WTC11 (cell line): ENCODE measurements at regions not wholly inside any gene's neighbourhood (a gene's known extent, or its start where the extent isn't known, plus 50 kb on each side); places are given as distances from the start of the nearest gene placed in this dataset.

Experiments
- FOXK1 ChIP-seq: sonication (generic); formaldehyde crosslinking; IDR thresholded peaks from 2 replicates; pipeline ENCODE4 v1.8.0; 2022; ENCODE audit warnings: mild to moderate bottlenecking, moderate library complexity, missing genetic modification reagents
- GRHL2 ChIP-seq: fragments of 250-450 bp; sonication (Bioruptor Pico); IDR thresholded peaks from 2 replicates; pipeline ENCODE4 v1.8.0; 2022; ENCODE audit warnings: mild to moderate bottlenecking, moderate library complexity; ENCODE audit not compliant: insufficient replicate concordance, severe bottlenecking
- NR1H2 ChIP-seq: sonication (generic); formaldehyde crosslinking; IDR thresholded peaks from 2 replicates; pipeline ENCODE4 v1.9.0; 2021; ENCODE audit warnings: mild to moderate bottlenecking, moderate library complexity, missing genetic modification reagents
- NR2C2 ChIP-seq: sonication (generic); formaldehyde crosslinking; IDR thresholded peaks from 2 replicates; pipeline ENCODE4 v1.8.0; 2022; ENCODE audit warnings: mild to moderate bottlenecking, missing genetic modification reagents
- ZBTB21 ChIP-seq: sonication (generic); formaldehyde crosslinking; IDR thresholded peaks from 2 replicates; pipeline ENCODE4 v1.8.1; 2023; ENCODE audit warnings: mild to moderate bottlenecking, missing genetic modification reagents, borderline replicate concordance
- ZNF263 ChIP-seq: sonication (generic); formaldehyde crosslinking; IDR thresholded peaks from 2 replicates; pipeline ENCODE4 v1.8.1; 2022; ENCODE audit warnings: low read depth, mild to moderate bottlenecking, moderate library complexity, missing genetic modification reagents
- ZNF423 ChIP-seq: fragments of 250-450 bp; sonication (Bioruptor Pico); IDR thresholded peaks from 2 replicates; pipeline ENCODE4 v2.1.2; 2022; ENCODE audit warnings: mild to moderate bottlenecking, moderate library complexity
- TF ChIP-seq, protein P1 (sequence below): fragments of 200-600 bp; IDR thresholded peaks from 2 replicates; pipeline ENCODE4 v1.8.0; 2022; ENCODE audit warnings: antibody characterized with exemption
- TF ChIP-seq, protein P2 (sequence below): sonication (generic); formaldehyde crosslinking; IDR thresholded peaks from 2 replicates; pipeline ENCODE4 v1.8.0; 2023; ENCODE audit warnings: missing genetic modification reagents, mild to moderate bottlenecking, borderline replicate concordance
- TF ChIP-seq, protein P3 (sequence below): sonication (generic); formaldehyde crosslinking; IDR thresholded peaks from 2 replicates; pipeline ENCODE4 v1.8.1; 2022; ENCODE audit warnings: mild to moderate bottlenecking, moderate library complexity, missing genetic modification reagents
- TF ChIP-seq, protein P4 (sequence below): sonication (generic); formaldehyde crosslinking; IDR thresholded peaks from 2 replicates; pipeline ENCODE4 v1.8.1; 2023; ENCODE audit warnings: mild to moderate bottlenecking, missing genetic modification reagents
- TF ChIP-seq, protein P5 (sequence below): sonication (generic); formaldehyde crosslinking; IDR thresholded peaks from 2 replicates; pipeline ENCODE4 v1.8.1; 2022; ENCODE audit warnings: low read depth, mild to moderate bottlenecking, moderate library complexity, missing genetic modification reagents, borderline replicate concordance
- TF ChIP-seq, protein P6 (sequence below): sonication (generic); formaldehyde crosslinking; IDR thresholded peaks from 2 replicates; pipeline ENCODE4 v1.8.1; 2023; ENCODE audit warnings: mild to moderate bottlenecking, missing genetic modification reagents, moderate library complexity

DNA sequence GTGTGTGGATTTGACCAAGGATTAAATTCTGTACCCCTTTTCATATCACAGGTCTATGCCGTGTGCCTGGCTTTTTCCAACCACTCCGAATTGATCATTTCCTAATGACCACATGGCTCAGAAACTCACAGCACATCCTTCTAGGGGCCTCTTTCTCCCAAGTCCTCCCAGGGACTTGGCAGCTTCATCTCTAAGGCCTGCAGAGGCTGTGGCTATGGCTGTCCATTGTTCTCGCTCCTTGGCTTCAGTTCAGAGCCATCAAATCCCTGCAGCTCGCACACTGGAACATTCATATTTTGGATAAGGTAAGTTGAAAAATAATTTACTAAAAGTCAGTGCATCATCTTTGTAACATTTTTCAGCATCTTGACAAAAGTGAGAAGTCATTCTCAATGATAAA, 497.2 kb upstream of the CDH4 start:
- no peak for TF ChIP-seq NR2C2 (CRISPR knock-in tag)
- TF ChIP-seq, protein P1, sequence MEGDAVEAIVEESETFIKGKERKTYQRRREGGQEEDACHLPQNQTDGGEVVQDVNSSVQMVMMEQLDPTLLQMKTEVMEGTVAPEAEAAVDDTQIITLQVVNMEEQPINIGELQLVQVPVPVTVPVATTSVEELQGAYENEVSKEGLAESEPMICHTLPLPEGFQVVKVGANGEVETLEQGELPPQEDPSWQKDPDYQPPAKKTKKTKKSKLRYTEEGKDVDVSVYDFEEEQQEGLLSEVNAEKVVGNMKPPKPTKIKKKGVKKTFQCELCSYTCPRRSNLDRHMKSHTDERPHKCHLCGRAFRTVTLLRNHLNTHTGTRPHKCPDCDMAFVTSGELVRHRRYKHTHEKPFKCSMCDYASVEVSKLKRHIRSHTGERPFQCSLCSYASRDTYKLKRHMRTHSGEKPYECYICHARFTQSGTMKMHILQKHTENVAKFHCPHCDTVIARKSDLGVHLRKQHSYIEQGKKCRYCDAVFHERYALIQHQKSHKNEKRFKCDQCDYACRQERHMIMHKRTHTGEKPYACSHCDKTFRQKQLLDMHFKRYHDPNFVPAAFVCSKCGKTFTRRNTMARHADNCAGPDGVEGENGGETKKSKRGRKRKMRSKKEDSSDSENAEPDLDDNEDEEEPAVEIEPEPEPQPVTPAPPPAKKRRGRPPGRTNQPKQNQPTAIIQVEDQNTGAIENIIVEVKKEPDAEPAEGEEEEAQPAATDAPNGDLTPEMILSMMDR = no peak
- TF ChIP-seq GRHL2 (CRISPR knock-in tag) = no peak
- TF ChIP-seq, protein P2, sequence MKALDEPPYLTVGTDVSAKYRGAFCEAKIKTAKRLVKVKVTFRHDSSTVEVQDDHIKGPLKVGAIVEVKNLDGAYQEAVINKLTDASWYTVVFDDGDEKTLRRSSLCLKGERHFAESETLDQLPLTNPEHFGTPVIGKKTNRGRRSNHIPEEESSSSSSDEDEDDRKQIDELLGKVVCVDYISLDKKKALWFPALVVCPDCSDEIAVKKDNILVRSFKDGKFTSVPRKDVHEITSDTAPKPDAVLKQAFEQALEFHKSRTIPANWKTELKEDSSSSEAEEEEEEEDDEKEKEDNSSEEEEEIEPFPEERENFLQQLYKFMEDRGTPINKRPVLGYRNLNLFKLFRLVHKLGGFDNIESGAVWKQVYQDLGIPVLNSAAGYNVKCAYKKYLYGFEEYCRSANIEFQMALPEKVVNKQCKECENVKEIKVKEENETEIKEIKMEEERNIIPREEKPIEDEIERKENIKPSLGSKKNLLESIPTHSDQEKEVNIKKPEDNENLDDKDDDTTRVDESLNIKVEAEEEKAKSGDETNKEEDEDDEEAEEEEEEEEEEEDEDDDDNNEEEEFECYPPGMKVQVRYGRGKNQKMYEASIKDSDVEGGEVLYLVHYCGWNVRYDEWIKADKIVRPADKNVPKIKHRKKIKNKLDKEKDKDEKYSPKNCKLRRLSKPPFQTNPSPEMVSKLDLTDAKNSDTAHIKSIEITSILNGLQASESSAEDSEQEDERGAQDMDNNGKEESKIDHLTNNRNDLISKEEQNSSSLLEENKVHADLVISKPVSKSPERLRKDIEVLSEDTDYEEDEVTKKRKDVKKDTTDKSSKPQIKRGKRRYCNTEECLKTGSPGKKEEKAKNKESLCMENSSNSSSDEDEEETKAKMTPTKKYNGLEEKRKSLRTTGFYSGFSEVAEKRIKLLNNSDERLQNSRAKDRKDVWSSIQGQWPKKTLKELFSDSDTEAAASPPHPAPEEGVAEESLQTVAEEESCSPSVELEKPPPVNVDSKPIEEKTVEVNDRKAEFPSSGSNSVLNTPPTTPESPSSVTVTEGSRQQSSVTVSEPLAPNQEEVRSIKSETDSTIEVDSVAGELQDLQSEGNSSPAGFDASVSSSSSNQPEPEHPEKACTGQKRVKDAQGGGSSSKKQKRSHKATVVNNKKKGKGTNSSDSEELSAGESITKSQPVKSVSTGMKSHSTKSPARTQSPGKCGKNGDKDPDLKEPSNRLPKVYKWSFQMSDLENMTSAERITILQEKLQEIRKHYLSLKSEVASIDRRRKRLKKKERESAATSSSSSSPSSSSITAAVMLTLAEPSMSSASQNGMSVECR (CRISPR knock-in tag) = no peak
- TF ChIP-seq ZNF423 (CRISPR knock-in tag) = no peak
- TF ChIP-seq, protein P3, sequence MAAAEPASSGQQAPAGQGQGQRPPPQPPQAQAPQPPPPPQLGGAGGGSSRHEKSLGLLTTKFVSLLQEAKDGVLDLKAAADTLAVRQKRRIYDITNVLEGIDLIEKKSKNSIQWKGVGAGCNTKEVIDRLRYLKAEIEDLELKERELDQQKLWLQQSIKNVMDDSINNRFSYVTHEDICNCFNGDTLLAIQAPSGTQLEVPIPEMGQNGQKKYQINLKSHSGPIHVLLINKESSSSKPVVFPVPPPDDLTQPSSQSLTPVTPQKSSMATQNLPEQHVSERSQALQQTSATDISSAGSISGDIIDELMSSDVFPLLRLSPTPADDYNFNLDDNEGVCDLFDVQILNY = no peak
- TF ChIP-seq ZNF263 = no peak
- TF ChIP-seq NR1H2 = no peak
- TF ChIP-seq, protein P4, sequence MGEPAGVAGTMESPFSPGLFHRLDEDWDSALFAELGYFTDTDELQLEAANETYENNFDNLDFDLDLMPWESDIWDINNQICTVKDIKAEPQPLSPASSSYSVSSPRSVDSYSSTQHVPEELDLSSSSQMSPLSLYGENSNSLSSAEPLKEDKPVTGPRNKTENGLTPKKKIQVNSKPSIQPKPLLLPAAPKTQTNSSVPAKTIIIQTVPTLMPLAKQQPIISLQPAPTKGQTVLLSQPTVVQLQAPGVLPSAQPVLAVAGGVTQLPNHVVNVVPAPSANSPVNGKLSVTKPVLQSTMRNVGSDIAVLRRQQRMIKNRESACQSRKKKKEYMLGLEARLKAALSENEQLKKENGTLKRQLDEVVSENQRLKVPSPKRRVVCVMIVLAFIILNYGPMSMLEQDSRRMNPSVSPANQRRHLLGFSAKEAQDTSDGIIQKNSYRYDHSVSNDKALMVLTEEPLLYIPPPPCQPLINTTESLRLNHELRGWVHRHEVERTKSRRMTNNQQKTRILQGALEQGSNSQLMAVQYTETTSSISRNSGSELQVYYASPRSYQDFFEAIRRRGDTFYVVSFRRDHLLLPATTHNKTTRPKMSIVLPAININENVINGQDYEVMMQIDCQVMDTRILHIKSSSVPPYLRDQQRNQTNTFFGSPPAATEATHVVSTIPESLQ = no peak
- TF ChIP-seq, protein P5, sequence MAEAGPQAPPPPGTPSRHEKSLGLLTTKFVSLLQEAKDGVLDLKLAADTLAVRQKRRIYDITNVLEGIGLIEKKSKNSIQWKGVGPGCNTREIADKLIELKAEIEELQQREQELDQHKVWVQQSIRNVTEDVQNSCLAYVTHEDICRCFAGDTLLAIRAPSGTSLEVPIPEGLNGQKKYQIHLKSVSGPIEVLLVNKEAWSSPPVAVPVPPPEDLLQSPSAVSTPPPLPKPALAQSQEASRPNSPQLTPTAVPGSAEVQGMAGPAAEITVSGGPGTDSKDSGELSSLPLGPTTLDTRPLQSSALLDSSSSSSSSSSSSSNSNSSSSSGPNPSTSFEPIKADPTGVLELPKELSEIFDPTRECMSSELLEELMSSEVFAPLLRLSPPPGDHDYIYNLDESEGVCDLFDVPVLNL (CRISPR knock-in tag) = no peak
- TF ChIP-seq ZBTB21 (CRISPR knock-in tag) = no peak
- TF ChIP-seq, protein P6, sequence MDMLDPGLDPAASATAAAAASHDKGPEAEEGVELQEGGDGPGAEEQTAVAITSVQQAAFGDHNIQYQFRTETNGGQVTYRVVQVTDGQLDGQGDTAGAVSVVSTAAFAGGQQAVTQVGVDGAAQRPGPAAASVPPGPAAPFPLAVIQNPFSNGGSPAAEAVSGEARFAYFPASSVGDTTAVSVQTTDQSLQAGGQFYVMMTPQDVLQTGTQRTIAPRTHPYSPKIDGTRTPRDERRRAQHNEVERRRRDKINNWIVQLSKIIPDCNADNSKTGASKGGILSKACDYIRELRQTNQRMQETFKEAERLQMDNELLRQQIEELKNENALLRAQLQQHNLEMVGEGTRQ = no peak
- TF ChIP-seq FOXK1 (CRISPR knock-in tag) = no peak
